HG02852 (cell line): ENCODE measurements at regions not wholly inside any gene's neighbourhood (a gene's known extent, or its start where the extent isn't known, plus 50 kb on each side); places are given as distances from the start of the nearest gene placed in this dataset.
"Not testable (repeated sequence)": the region's sequence is repeated elsewhere in the genome, so short reads cannot be mapped to it uniquely, and the experiment has no call there.

Source experiments
- ATAC-seq: cut with Tn5 transposase; IDR thresholded peaks from one replicate; pipeline ENCODE4 v1.9.1; 2021; ENCODE audit warnings: mild to moderate bottlenecking, moderate library complexity; ENCODE audit not compliant: unreplicated experiment

DNA sequence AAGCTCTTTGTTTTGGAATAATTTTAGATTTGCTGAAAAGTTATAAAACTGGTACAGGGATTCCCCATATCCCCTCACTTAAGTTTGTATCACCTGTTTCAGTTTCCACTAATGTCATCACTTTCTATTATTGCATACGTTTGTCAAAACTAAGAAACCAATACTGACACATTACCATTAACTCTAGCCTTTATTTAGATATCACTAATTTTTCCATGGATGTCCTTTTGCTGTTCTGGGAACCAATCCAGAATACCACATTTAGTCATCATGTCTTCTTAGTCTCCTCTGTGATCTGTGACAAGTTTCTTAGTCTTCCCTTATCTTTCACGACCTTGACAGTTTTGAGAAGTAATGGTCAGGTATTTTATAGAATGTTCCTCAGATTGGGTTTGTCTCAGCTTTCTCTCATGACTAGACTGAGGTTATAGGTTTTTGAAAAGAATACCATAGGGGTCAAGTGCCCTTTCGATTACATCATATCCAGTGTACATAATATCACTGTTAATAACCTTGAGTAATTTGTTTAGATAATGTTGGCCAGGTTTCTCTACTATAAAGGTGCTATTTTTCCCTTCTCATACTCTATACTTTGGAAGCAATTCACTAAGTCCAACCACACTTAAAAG, 51.9 kb upstream of the NMUR2 start:
- peak; percentile 67 for ATAC-seq

DNA sequence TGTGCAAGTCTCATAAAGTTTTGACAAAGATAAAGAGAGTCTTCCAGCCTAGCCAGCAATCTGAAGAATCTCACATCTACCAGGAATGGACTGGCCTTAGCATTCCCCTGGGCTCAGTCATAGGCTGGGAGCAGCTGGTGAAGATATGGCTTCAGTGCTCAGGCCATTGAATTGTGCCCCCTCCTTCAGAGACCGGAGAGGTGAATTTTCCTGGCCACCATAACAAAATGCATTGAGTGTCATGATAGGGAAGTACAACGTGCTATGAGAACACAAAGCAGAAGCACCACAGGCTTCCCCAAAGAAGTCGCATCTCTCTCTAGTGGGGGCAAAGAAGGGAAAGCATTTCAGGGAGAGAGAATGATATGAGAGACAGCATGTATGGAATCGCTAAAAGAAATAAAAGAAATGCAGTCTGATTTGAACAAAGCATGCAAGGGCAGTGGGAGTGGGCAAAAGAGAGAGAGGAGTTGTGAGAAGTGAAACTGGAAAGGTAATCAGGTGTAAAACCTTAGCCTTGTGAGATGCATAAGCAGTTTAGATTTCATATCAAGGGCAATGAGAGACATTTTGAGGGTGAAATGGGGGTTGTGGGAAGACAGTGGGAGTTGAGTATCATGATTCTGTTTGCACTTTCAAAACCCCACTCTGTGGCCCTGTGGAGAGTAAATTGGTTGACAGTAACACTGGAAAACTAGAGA, 57.1 kb upstream of the NMUR2 start:
- ATAC-seq, result peak; percentile 86

DNA sequence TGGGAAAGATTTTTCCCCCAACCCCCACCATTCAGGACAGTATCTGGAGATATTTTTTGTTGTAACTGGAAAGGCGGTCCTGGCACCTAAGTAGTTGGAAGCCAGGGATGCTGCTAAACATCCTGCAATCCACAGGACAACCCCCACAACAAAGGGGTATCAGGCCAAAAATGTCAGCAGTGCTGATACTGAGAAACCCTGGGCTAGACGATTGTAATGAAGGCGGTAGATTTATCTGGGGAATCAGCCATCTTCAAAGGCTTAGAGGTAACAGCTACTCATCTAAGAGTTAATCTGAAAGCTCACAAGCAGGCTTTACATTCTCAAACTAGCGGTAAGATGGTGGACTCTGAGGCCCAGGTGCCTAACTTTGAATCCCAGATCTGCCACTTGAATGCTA, 59.0 kb upstream of the NMUR2 start:
- ATAC-seq, result no peak

DNA sequence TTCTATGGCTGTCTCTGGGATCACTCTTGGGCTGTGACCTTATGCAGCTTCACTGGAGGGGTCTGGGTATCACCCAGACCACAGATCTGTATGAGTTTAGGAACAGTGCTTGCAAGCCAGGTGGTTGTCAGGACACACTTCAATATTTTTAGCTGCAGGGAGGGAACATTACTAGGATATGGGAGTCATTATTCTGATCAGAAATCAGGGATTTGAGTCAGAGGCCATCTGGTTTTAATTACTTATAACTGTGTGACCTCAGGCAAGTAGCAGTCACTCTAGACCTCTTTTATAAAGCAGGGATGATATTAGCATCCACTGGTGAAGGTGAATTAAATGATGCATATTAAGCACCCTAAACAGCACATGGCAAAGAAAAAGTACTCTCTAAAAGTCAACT, 60.1 kb upstream of the NMUR2 start:
- ATAC-seq, result no peak

DNA sequence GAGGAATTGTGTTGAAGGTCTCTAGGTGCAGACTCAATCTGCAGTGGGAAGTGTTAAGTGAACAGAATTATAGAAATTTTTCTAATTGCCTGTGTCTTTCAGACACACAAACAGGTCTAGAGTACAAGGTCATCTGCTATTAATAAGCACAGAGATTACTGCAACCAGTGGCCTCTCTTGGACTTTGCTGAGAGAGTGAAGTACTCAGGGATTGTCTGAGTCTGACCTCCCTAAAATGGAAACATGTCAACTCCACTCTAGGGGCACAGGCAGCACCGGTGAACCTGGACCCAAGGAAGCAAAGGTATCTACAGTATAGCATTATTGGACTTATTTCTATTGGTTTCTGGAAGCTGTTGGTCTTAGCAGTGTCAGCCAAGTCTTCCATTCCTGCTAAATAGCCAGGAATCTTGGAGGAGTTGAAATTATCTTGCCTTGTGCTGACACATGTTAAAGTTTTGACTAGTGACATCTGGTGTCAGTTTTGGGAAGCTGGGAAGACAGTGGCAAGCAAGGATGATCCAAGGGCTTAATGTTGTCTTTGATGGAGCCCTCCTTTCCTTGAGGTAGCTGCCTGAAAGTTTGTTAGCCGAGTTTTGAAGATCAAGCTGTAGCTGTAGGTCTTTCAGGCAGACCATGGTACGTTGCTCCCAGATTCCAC, 61.1 kb upstream of the NMUR2 start:
- ATAC-seq, result no peak

GRCh38 chr5:152470167-152470566, 65.1 kb upstream of the NMUR2 start:
- ATAC-seq, result no peak

GRCh38 chr5:152472083-152472482, 67.0 kb upstream of the NMUR2 start:
- ATAC-seq, result no peak

DNA sequence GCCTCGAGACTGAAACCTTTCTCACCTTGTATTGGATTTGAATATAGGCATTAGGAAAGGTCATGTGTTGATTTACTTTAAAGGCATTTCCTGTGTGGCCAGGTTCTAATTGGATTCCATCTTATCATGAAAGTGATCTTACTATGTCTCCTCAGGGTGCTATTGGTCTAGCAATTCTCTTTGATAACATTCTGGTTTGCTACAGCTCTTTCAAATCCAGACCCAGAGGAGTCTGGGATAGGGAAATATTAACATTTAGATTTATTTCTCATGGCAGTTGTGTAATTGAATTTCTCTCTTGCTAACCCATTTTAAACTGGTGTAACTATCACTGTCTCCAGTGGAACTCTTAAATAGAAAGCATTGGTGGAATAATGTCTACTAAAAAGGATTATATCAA, 69.9 kb upstream of the NMUR2 start:
- no peak for ATAC-seq

- ATAC-seq, result no peak
Observed at GRCh38 chr5:152477536-152477935, 72.5 kb upstream of the NMUR2 start.

DNA sequence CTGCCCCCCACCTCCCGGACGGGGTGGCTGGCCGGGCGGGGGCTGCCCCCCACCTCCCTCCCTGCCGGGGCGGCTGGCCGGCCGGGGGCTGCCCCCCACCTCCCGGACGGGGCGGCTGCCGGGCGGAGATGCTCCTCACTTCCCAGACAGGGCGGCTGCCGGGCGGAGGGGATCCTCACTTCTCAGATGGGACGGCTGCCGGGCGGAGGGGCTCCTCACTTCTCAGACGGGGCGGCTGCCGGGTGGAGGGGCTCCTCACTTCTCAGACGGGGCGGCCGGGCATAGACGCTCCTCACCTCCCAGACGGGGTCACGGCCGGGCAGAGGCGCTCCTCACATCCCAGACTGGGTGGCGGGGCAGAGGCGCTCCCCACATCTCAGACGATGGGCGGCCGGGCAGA, 74.8 kb upstream of the NMUR2 start:
- not testable (repeated sequence) for ATAC-seq

DNA sequence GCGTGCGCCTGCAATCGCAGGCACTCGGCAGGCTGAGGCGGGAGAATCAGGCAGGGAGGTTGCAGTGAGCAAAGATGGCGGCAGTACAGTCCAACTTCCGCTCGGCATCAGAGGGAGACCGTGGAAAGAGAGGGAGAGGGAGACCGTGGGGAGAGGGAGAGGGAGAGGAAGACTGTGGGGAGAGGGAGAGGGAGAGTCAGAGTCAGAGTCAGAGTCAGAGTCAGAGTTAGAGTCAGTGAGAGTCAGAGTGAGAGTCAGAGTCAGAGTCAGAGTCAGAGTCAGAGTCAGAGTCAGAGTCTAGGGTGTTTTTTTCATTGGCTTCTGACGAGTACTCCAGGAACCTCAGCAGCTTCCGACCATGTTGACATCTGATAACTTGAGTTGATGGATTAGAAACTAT, 75.6 kb upstream of the NMUR2 start:
- ATAC-seq, result peak; percentile 98

DNA sequence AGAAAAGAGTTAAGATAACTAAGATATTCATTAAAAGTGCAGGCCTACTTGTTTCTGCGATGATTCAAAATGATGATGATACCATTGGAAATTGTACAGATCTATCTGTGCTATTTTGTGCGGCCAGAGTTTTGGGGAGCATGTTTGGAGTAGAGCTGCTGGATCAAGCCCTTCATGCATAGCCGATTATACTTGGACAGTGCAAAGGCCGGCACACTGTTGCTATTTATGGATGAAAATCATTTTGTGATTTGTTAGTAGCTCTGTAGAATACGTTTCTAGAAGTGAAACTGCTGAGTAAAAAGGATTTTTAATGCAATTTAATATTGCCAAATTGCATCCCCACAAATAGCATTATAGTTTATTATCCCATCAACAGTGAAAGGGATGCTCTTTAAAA, 82.1 kb upstream of the NMUR2 start:
- no peak for ATAC-seq

DNA sequence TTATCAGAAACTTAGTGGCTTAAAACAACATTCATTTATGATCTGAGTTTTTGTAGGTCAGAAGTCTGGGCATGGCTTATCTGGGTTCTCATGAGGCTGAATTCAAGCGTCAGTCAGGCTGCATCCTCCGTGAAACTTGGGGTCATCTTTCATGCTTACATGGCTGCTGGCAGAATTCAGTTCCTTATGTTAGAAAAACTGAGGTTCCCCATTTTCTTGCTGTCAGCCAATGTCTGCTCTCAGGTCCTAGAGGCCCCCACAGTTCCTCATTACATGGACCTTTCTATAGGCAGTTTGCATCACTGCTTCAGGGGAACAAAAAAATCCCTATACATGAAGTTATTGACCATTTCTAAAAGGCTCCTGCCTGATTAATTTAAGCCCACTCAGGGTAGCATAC, 83.8 kb upstream of the NMUR2 start:
- ATAC-seq, result no peak

DNA sequence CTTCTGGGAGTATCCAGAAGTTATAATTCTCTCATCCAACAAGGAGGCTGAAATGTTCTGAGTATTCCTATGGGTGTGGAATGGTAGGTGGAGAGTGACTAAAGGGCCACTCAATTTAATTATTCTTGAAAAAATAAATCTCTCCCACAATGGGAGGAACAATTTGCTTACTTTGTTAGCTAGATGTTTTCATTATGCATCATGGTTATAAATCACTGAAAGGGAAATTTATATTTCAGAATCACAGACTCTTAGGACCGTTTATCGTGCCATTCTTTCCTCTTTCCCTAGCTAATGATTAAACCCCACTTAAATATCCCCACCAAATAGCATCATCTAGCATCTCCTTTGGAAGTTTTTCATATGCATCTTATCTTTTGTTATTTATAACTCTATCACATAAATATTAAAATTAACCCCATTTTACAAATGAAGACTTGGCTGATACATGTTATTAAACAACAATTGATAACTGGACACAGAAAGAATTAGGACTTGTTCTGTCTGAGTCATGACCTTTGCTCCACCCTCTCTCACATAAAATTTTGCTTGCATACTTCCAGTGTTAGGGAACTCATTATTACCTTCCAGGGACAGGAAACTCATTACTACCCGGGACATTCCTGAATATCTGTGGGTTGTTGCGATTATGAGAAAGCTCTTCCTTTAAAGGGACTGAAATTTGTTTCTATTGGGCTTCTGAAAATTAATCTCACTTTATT, 94.9 kb upstream of the NMUR2 start:
- ATAC-seq, result no peak

DNA sequence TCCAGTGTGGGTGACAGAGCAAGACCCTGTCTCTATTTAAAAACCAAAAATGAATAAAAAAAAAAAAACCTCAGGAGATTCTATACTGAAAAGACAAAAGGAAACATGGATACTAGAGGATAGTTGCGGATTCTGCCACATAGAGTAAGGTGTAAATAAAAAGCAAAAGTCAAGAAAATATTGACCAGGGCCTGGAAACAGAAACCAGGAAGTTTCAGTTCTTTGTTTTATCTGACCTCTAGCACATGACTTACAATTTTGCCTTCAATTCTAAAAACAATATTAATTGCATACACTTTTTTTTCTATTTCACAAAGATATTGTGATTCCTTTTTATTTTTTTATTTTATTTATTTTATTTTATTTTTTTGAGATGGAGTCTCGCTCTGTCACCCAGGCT, 96.2 kb upstream of the NMUR2 start:
- no peak for ATAC-seq

- no peak for ATAC-seq
Observed at GRCh38 chr5:152503206-152503605, 98.1 kb upstream of the NMUR2 start.

- peak; percentile 87 for ATAC-seq
Observed at GRCh38 chr5:152505442-152506042, 100.5 kb upstream of the NMUR2 start.

DNA sequence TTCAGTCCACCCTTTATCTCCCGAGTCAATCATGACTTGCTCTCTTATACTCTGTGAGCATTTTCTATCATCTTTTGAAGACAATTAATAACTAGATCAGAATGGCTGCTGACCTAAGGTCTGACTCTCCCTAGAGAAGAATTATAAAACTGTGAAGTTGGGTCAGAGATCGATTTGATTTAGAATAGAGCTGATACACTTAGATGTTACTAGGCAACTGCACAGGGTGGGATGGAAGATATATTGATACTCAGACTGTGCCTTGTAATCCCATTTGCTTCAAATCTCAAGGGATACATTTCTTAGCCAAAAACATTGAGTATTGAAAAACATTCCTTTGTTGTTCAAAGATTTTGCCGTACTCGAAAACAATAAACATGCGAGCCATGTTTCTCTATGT, 106.0 kb upstream of the NMUR2 start:
- ATAC-seq, result no peak

DNA sequence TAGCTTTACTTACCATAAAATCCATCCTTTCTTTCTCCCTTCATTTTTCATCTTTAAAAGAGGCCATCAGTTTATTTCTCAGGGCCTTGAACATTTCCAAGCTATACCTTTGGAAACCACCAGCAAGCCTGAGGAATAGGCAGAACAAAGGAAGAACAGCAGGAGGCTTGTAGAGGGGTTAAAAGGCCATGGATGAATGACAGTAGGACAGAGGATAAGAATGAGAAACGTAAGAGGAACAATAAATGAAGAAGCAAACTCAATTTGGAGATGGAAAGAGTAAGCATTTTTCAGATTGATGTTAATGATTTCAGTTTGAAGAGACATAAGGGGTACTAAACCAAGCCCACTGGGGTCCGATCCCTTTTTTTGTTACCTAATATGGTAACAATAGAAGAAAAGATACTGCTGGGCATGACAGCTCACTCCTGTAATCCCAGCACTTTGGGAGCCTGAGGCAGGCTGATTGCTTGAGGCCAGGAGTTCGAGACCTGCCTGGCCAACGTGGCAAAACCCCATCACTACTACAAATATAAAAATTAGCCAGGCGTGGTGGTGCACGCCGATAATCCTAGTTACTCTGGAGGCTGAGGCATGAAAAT, 106.6 kb upstream of the NMUR2 start:
- no peak for ATAC-seq

DNA sequence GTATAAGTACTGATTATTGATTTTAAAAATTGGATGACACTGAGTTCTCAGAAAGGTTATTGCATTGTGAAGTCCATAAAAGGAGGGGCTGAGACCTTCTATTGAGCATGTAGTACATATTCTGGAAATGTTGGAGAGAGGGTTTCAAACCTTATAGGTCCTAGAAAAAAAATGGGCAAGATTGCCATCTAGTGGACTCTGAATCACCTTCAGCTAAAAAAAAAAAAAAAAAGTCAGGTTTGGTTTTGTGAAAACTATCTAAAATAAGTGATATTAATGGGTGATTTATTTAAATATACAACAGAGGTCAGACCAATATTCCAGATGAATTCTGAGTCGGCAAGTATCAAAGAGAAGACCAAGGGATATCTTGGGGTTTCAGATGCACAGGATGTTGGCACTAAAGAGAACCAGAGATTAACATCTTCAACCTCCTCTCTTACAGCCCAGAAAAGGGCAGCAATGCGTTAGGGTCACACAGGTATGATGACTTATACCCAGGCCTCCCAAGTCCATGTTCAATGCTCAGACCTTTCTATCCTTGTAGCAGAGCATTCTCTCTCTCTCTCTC, 109.8 kb upstream of the NMUR2 start:
- no peak for ATAC-seq

DNA sequence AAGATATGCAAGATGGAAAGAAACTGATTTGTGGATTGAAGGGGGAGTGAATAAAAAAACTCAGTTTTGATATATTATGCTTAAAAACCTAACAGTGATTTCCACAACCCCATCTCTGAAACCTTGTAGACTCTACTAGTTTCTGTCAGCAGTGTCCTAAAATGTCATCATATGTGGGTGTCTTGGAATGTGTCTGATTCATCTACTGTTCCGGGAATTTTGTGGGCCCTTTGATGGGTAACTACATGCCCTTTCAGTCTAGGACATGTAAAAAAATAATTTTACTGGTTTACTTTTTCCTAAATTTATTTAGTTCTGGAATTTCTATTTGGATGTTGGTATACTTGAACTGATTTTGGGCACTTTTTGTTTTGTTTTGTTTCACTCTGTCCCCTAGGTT, 118.9 kb upstream of the NMUR2 start:
- ATAC-seq, result no peak
